ENCODE measurements at regions not wholly inside any gene's neighbourhood (a gene's known extent, or its start where the extent isn't known, plus 50 kb on each side); places are given as distances from the start of the nearest gene placed in this dataset.

DNA sequence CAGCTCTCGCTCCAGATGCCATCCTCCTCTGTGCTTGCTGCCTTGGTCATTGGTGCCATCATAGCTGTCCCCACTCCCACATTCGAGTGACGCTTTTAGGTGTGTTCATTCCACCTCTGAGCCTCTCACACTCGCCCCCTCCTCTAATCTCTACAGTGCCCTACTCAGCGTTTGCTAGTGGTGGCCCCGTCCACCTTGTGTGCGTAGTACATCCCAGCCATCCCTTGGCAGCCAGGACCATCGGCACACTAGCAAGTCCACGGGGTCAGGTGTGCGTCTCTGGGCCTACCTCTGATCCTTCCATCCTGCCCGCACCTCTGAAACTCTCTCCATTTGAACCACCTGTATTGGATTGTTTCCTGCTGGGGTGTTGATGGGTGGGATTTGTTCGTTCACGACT, 54.2 kb upstream of the RGMA start:
- Histone ChIP-seq H3K4me3 (ENCODE audit: low read depth in 2 of 2, low read length in 1 of 2) (no peak overlapping the region), H3K27me3 (ENCODE audit: insufficient read depth) (no peaks in the 10 kb centered on the region), H3K9me2 (no peaks in the 10 kb centered on the region), H4K20me1 (ENCODE audit: insufficient read depth) (no peaks in the 10 kb centered on the region), H2AFZ (ENCODE audit: low read depth) (no peak overlapping the region), H3F3A (replicated peaks; ENCODE audit: insufficient read depth) (no peaks in the 10 kb centered on the region), H3K79me2 (ENCODE audit: insufficient read depth) (no peaks in the 10 kb centered on the region), H3K4me2 (no peak overlapping the region), H3K9ac (no peak overlapping the region), H3K27ac (ENCODE audit: low read depth in 2 of 2, low read length in 1 of 2) (no peak overlapping the region), H3K36me3 (replicated peaks in 1 of 2; ENCODE audit: control insufficient read depth in 1 of 2, insufficient read depth in 2 of 2, low read length in 1 of 2) (no peaks in the 10 kb centered on the region), H3K9me3 (no peaks in the 10 kb centered on the region), H3K4me1 (ENCODE audit: control insufficient read depth in 1 of 2, insufficient read depth in 2 of 2, low read depth in 1 of 2, low read length in 1 of 2) (no peaks in the 10 kb centered on the region; a peak in 1 of 4 replicates)
- no peak for DNase-seq
- ChIA-PET POLR2A (no interaction called here), CTCF (no interaction called here)
- WGBS (ENCODE audit: low lambda C conversion rate) = 35% methylated on average over 13 of the region's 13 CpGs
- TF ChIP-seq, protein P1, sequence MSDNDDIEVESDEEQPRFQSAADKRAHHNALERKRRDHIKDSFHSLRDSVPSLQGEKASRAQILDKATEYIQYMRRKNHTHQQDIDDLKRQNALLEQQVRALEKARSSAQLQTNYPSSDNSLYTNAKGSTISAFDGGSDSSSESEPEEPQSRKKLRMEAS (IDR thresholded peaks at IDR 0.05; ENCODE audit: low read depth) = no peak
- TF ChIP-seq YY1 (IDR thresholded peaks at IDR 0.05; ENCODE audit: low read depth) (no peak), SMC3 (IDR thresholded peaks at IDR 0.05; ENCODE audit: low read depth, low read length) (no peak), RXRA (IDR thresholded peaks at IDR 0.05; ENCODE audit: borderline replicate concordance, low read depth) (no peak), TCF12 (IDR thresholded peaks at IDR 0.05) (no peak), RCOR1 (IDR thresholded peaks at IDR 0.05; ENCODE audit: low read length) (no peak), CHD2 (IDR thresholded peaks at IDR 0.05; ENCODE audit: low read length, partially characterized antibody) (no peak), GATA2 (CRISPR knock-in tag; IDR thresholded peaks at IDR 0.05) (no peak), MEF2A (IDR thresholded peaks at IDR 0.05; ENCODE audit: borderline replicate concordance, low read depth) (no peak), NRF1 (IDR thresholded peaks at IDR 0.05; ENCODE audit: low read depth, low read length) (no peak), RAD21 (IDR thresholded peaks at IDR 0.05; ENCODE audit: low read length) (no peak), RFX5 (IDR thresholded peaks at IDR 0.05; ENCODE audit: low read length) (no peak), EZH2phosphoT487 (IDR thresholded peaks at IDR 0.05; ENCODE audit: borderline replicate concordance, low read depth) (no peak), MXI1 (IDR thresholded peaks at IDR 0.05; ENCODE audit: low read depth, low read length) (no peak), TAF1 (IDR thresholded peaks at IDR 0.05; ENCODE audit: borderline replicate concordance, low read depth, low read length) (no peak), JUND (IDR thresholded peaks at IDR 0.05) (no peak)
- TF ChIP-seq, protein P2, sequence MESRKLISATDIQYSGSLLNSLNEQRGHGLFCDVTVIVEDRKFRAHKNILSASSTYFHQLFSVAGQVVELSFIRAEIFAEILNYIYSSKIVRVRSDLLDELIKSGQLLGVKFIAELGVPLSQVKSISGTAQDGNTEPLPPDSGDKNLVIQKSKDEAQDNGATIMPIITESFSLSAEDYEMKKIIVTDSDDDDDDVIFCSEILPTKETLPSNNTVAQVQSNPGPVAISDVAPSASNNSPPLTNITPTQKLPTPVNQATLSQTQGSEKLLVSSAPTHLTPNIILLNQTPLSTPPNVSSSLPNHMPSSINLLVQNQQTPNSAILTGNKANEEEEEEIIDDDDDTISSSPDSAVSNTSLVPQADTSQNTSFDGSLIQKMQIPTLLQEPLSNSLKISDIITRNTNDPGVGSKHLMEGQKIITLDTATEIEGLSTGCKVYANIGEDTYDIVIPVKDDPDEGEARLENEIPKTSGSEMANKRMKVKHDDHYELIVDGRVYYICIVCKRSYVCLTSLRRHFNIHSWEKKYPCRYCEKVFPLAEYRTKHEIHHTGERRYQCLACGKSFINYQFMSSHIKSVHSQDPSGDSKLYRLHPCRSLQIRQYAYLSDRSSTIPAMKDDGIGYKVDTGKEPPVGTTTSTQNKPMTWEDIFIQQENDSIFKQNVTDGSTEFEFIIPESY (IDR thresholded peaks at IDR 0.05; ENCODE audit: borderline replicate concordance, low read depth) = no peak
- TF ChIP-seq, protein P3, sequence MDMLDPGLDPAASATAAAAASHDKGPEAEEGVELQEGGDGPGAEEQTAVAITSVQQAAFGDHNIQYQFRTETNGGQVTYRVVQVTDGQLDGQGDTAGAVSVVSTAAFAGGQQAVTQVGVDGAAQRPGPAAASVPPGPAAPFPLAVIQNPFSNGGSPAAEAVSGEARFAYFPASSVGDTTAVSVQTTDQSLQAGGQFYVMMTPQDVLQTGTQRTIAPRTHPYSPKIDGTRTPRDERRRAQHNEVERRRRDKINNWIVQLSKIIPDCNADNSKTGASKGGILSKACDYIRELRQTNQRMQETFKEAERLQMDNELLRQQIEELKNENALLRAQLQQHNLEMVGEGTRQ (IDR thresholded peaks at IDR 0.05; ENCODE audit: borderline replicate concordance, low read depth, low read length) = no peak
- TF ChIP-seq, protein P4, sequence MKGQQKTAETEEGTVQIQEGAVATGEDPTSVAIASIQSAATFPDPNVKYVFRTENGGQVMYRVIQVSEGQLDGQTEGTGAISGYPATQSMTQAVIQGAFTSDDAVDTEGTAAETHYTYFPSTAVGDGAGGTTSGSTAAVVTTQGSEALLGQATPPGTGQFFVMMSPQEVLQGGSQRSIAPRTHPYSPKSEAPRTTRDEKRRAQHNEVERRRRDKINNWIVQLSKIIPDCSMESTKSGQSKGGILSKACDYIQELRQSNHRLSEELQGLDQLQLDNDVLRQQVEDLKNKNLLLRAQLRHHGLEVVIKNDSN (IDR thresholded peaks at IDR 0.05; ENCODE audit: borderline replicate concordance, low read depth) = no peak
- TF ChIP-seq, protein P5, sequence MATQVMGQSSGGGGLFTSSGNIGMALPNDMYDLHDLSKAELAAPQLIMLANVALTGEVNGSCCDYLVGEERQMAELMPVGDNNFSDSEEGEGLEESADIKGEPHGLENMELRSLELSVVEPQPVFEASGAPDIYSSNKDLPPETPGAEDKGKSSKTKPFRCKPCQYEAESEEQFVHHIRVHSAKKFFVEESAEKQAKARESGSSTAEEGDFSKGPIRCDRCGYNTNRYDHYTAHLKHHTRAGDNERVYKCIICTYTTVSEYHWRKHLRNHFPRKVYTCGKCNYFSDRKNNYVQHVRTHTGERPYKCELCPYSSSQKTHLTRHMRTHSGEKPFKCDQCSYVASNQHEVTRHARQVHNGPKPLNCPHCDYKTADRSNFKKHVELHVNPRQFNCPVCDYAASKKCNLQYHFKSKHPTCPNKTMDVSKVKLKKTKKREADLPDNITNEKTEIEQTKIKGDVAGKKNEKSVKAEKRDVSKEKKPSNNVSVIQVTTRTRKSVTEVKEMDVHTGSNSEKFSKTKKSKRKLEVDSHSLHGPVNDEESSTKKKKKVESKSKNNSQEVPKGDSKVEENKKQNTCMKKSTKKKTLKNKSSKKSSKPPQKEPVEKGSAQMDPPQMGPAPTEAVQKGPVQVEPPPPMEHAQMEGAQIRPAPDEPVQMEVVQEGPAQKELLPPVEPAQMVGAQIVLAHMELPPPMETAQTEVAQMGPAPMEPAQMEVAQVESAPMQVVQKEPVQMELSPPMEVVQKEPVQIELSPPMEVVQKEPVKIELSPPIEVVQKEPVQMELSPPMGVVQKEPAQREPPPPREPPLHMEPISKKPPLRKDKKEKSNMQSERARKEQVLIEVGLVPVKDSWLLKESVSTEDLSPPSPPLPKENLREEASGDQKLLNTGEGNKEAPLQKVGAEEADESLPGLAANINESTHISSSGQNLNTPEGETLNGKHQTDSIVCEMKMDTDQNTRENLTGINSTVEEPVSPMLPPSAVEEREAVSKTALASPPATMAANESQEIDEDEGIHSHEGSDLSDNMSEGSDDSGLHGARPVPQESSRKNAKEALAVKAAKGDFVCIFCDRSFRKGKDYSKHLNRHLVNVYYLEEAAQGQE (IDR thresholded peaks at IDR 0.05; ENCODE audit: low read depth, low read length) = no peak

All from SK-N-SH (cell line).